ENCODE measurements at regions not wholly inside any gene's neighbourhood (a gene's known extent, or its start where the extent isn't known, plus 50 kb on each side); places are given as distances from the start of the nearest gene placed in this dataset.
"Not testable (repeated sequence)": the region's sequence is repeated elsewhere in the genome, so short reads cannot be mapped to it uniquely, and the experiment has no call there.

GRCh38 chr1:187922255-187922654 is 1093.5 kb downstream of the PLA2G4A start:
- H3K27me3 Mint-ChIP-seq: no peaks in the 10 kb centered on the region
- H3K36me3 Mint-ChIP-seq (ENCODE audit: low read depth): no peaks in the 10 kb centered on the region
- no peak overlapping the region for H3K27ac Mint-ChIP-seq
- no peaks in the 10 kb centered on the region for H3K4me1 Mint-ChIP-seq
- peaks cover 7% of the 10 kb centered on the region for H3K9me3 Mint-ChIP-seq
- no peak for ATAC-seq
- DNase-seq: no peak
- no peak overlapping the region for H3K4me3 Mint-ChIP-seq

- no peaks in the 10 kb centered on the region for H3K27me3 Mint-ChIP-seq
- H3K4me1 Mint-ChIP-seq: no peaks in the 10 kb centered on the region
Observed at GRCh38 chr1:187924252-187924651, 1095.5 kb downstream of the PLA2G4A start.

GRCh38 chr1:187928288-187928687 is 1099.5 kb downstream of the PLA2G4A start:
- Mint-ChIP-seq H3K4me1 (no peaks in the 10 kb centered on the region), H3K36me3 (ENCODE audit: low read depth) (no peaks in the 10 kb centered on the region), H3K27me3 (no peaks in the 10 kb centered on the region), H3K9me3 (peaks cover 7% of the 10 kb centered on the region), H3K4me3 (no peak overlapping the region), H3K27ac (no peak overlapping the region)
- no peak for DNase-seq
- ATAC-seq: no peak

More at GRCh38 chr1:187924252-187924651, 1095.5 kb downstream of the PLA2G4A start:
- ATAC-seq (no peak), DNase-seq (no peak)
- H3K27ac Mint-ChIP-seq: no peak overlapping the region
- H3K36me3 Mint-ChIP-seq (ENCODE audit: low read depth): no peaks in the 10 kb centered on the region
- H3K9me3 Mint-ChIP-seq: peaks cover 7% of the 10 kb centered on the region
- H3K4me3 Mint-ChIP-seq: no peak overlapping the region

- Mint-ChIP-seq H3K4me1 (no peaks in the 10 kb centered on the region), H3K27me3 (no peaks in the 10 kb centered on the region), H3K36me3 (ENCODE audit: low read depth) (no peaks in the 10 kb centered on the region), H3K27ac (no peak overlapping the region), H3K4me3 (no peak overlapping the region), H3K9me3 (peaks cover 7% of the 10 kb centered on the region)
- ATAC-seq (no peak), DNase-seq (no peak)
Observed at GRCh38 chr1:187928696-187929095, 1099.9 kb downstream of the PLA2G4A start.

GRCh38 chr1:187931776-187932175 is 1103.0 kb downstream of the PLA2G4A start:
- H3K9me3 Mint-ChIP-seq: peaks cover 8% of the 10 kb centered on the region
- no peaks in the 10 kb centered on the region for H3K36me3 Mint-ChIP-seq (ENCODE audit: low read depth)
- no peak for DNase-seq
- ATAC-seq: no peak
- no peak overlapping the region for H3K27ac Mint-ChIP-seq
- H3K4me1 Mint-ChIP-seq: no peaks in the 10 kb centered on the region
- H3K27me3 Mint-ChIP-seq: no peaks in the 10 kb centered on the region
- no peak overlapping the region for H3K4me3 Mint-ChIP-seq

GRCh38 chr1:187933562-187934419 is 1105.0 kb downstream of the PLA2G4A start:
- no peak for DNase-seq
- ATAC-seq: no peak
- no peaks in the 10 kb centered on the region for H3K4me1 Mint-ChIP-seq
- H3K9me3 Mint-ChIP-seq: peaks cover 10% of the 10 kb centered on the region
- no peaks in the 10 kb centered on the region for H3K27me3 Mint-ChIP-seq
- no peaks in the 10 kb centered on the region for H3K36me3 Mint-ChIP-seq (ENCODE audit: low read depth)
- no peak overlapping the region for H3K27ac Mint-ChIP-seq
- H3K4me3 Mint-ChIP-seq: no peak overlapping the region

GRCh38 chr1:187936667-187937066 is 1107.9 kb downstream of the PLA2G4A start:
- no peaks in the 10 kb centered on the region for H3K4me1 Mint-ChIP-seq
- H3K9me3 Mint-ChIP-seq: peaks cover 13% of the 10 kb centered on the region
- DNase-seq (no peak), ATAC-seq (no peak)
- no peaks in the 10 kb centered on the region for H3K36me3 Mint-ChIP-seq (ENCODE audit: low read depth)
- no peak overlapping the region for H3K4me3 Mint-ChIP-seq
- H3K27me3 Mint-ChIP-seq: no peaks in the 10 kb centered on the region
- no peak overlapping the region for H3K27ac Mint-ChIP-seq

GRCh38 chr1:187938092-187938491 is 1109.3 kb downstream of the PLA2G4A start:
- no peak overlapping the region for H3K4me3 Mint-ChIP-seq
- H3K4me1 Mint-ChIP-seq: no peaks in the 10 kb centered on the region
- no peak overlapping the region for H3K27ac Mint-ChIP-seq
- peaks cover 16% of the 10 kb centered on the region for H3K9me3 Mint-ChIP-seq
- ATAC-seq (no peak), DNase-seq (no peak)
- H3K27me3 Mint-ChIP-seq: no peaks in the 10 kb centered on the region
- peaks cover under 1% of the 10 kb centered on the region for H3K36me3 Mint-ChIP-seq (ENCODE audit: low read depth)

- Mint-ChIP-seq H3K27ac (no peak overlapping the region), H3K36me3 (ENCODE audit: low read depth) (peaks cover 1% of the 10 kb centered on the region), H3K4me3 (no peak overlapping the region)
Observed at GRCh38 chr1:187942986-187943385, 1114.2 kb downstream of the PLA2G4A start.

GRCh38 chr1:187943606-187944403 is 1115.1 kb downstream of the PLA2G4A start:
- Mint-ChIP-seq H3K4me3 (no peak overlapping the region), H3K9me3 (peaks cover 34% of the 10 kb centered on the region), H3K27me3 (no peaks in the 10 kb centered on the region), H3K27ac (no peak overlapping the region), H3K4me1 (no peaks in the 10 kb centered on the region), H3K36me3 (ENCODE audit: low read depth) (peaks cover 1% of the 10 kb centered on the region)
- DNase-seq (no peak), ATAC-seq (no peak)

More at GRCh38 chr1:187942986-187943385, 1114.2 kb downstream of the PLA2G4A start:
- H3K9me3 Mint-ChIP-seq: peaks cover 28% of the 10 kb centered on the region
- no peaks in the 10 kb centered on the region for H3K4me1 Mint-ChIP-seq
- no peaks in the 10 kb centered on the region for H3K27me3 Mint-ChIP-seq
- DNase-seq: no peak
- ATAC-seq: no peak

- H3K4me3 Mint-ChIP-seq; H3K4me1 Mint-ChIP-seq; H3K27ac Mint-ChIP-seq; H3K27me3 Mint-ChIP-seq; H3K36me3 Mint-ChIP-seq (ENCODE audit: low read depth); DNase-seq; ATAC-seq: not testable (repeated sequence)
- H3K9me3 Mint-ChIP-seq: peaks cover 38% of the 10 kb centered on the region
Observed at GRCh38 chr1:187946661-187947060, 1117.9 kb downstream of the PLA2G4A start.

GRCh38 chr1:187947359-187947758 is 1118.6 kb downstream of the PLA2G4A start:
- Mint-ChIP-seq H3K9me3 (peaks cover 45% of the 10 kb centered on the region), H3K27ac (no peak overlapping the region), H3K4me1 (no peaks in the 10 kb centered on the region), H3K4me3 (no peak overlapping the region), H3K27me3 (no peaks in the 10 kb centered on the region), H3K36me3 (ENCODE audit: low read depth) (peaks cover 1% of the 10 kb centered on the region)
- DNase-seq: no peak
- ATAC-seq: no peak

- no peak overlapping the region for H3K4me3 Mint-ChIP-seq
- H3K27me3 Mint-ChIP-seq: no peaks in the 10 kb centered on the region
- no peak for ATAC-seq
- H3K4me1 Mint-ChIP-seq: no peaks in the 10 kb centered on the region
- no peak for DNase-seq
- no peaks in the 10 kb centered on the region for H3K36me3 Mint-ChIP-seq (ENCODE audit: low read depth)
- H3K27ac Mint-ChIP-seq: no peak overlapping the region
- H3K9me3 Mint-ChIP-seq: peaks cover 45% of the 10 kb centered on the region
Observed at GRCh38 chr1:187948170-187948794, 1119.5 kb downstream of the PLA2G4A start.

GRCh38 chr1:187949567-187949966 is 1120.8 kb downstream of the PLA2G4A start:
- Mint-ChIP-seq H3K27ac (no peak overlapping the region), H3K4me1 (no peaks in the 10 kb centered on the region), H3K9me3 (peaks cover 40% of the 10 kb centered on the region), H3K27me3 (no peaks in the 10 kb centered on the region), H3K4me3 (no peak overlapping the region), H3K36me3 (ENCODE audit: low read depth) (no peaks in the 10 kb centered on the region)
- DNase-seq: no peak
- ATAC-seq: no peak

All from activated naive CD8-positive, alpha-beta T cell treated with anti-CD3 and anti-CD28 coated beads, Interleukin-2, amount 50 U/mL, for 24 hours (primary cell).